Breast epithelium (tissue), 4 donors: ENCODE measurements at regions not wholly inside any gene's neighbourhood (a gene's known extent, or its start where the extent isn't known, plus 50 kb on each side); places are given as distances from the start of the nearest gene placed in this dataset.

Experiments used
- DNase-seq, 2 donors: peaks; one replicate each; pipeline ENCODE4 v3.0.0-alpha.2; 2019; ENCODE audit warnings: low spot score in 2 of 2
- H3K27ac ChIP-seq, 2 donors: fragments of 200-600 bp; sonication (generic) in 1 of 2; one replicate each; pipeline ENCODE4 v1.5.1; 2016 to 2019; ENCODE audit warnings: mild to moderate bottlenecking in 1 of 2
- H3K27me3 ChIP-seq, 2 donors: fragments of 200-600 bp; sonication (generic) in 1 of 2; one replicate each; pipeline versions ENCODE4 v1.5.1 to v1.6.0; 2017 to 2019; ENCODE audit warnings: control low read depth in 1 of 2, mild to moderate bottlenecking in 1 of 2
- H3K36me3 ChIP-seq: fragments of 200-600 bp; one replicate; pipeline ENCODE4 v1.5.1; 2019
- H3K4me1 ChIP-seq, 2 donors: fragments of 200-600 bp; sonication (generic); one replicate each; pipeline ENCODE4 v1.5.1; 2016 to 2019; ENCODE audit warnings: control low read depth in 1 of 2
- H3K4me3 ChIP-seq, 3 donors: fragments of 200-600 bp; sonication (generic); 1 replicate in 2 of 3; 2 replicates in 1 of 3; pipeline ENCODE4 v1.5.1; 2016 to 2019; ENCODE audit warnings: mild to moderate bottlenecking in 3 of 3, moderate library complexity in 2 of 3
- H3K9me3 ChIP-seq, 2 donors: fragments of 200-600 bp; sonication (generic) in 1 of 2; one replicate each; pipeline ENCODE4 v1.5.1; 2016 to 2019; ENCODE audit warnings: control low read depth in 1 of 2
- CTCF ChIP-seq, 3 donors: fragments of 450-650 bp; IDR thresholded peaks; one replicate each; pipeline ENCODE4 v1.5.1; 2016 to 2017; ENCODE audit warnings: antibody characterized with exemption in 3 of 3, mild to moderate bottlenecking in 3 of 3, moderate library complexity in 3 of 3
- POLR2A ChIP-seq: fragments of 450-650 bp; IDR thresholded peaks from one replicate; pipeline ENCODE4 v1.6.1; 2016; ENCODE audit warnings: antibody characterized with exemption, mild to moderate bottlenecking, moderate library complexity
- POLR2AphosphoS5 ChIP-seq, 3 donors: sonication (generic); formaldehyde crosslinking; IDR thresholded peaks; one replicate each; pipeline ENCODE4 v1.6.1; 2017; ENCODE audit warnings: antibody characterized with exemption in 3 of 3
- intact Hi-C: fragments of 100-400 bp; cut with DNase I; formaldehyde crosslinking; loops from one replicate; pipeline ENCODE4 v1.15.1; 2023; ENCODE audit warnings: low total_unique reads

GRCh38 chr1:4518621-4519020, 135.8 kb upstream of the AJAP1 start:
- H3K27ac ChIP-seq = no peak overlapping the region
- peaks cover 0 to 5% of the 10 kb centered on the region in 2 donors for H3K27me3 ChIP-seq
- no peaks in the 10 kb centered on the region for H3K36me3 ChIP-seq
- H3K4me3 ChIP-seq = no peak overlapping the region
- intact Hi-C loops = no loop called here
- TF ChIP-seq CTCF (IDR thresholded peaks at IDR 0.05) = no peak
- TF ChIP-seq POLR2AphosphoS5 (IDR thresholded peaks at IDR 0.05) = no peak
- no peak for TF ChIP-seq POLR2A
- H3K4me1 ChIP-seq = no peaks in the 10 kb centered on the region
- no peaks in the 10 kb centered on the region for H3K9me3 ChIP-seq
- DNase-seq = no peak

- Histone ChIP-seq H3K36me3 (no peaks in the 10 kb centered on the region), H3K27me3 (peaks cover 0 to 6% of the 10 kb centered on the region in 2 donors)
- intact Hi-C loops = no loop called here
Observed at GRCh38 chr1:4519954-4520353, 134.5 kb upstream of the AJAP1 start.

GRCh38 chr1:4523551-4523950, 130.9 kb upstream of the AJAP1 start:
- H3K4me3 ChIP-seq = no peak overlapping the region
- peaks cover 0 to 23% of the 10 kb centered on the region in 2 donors for H3K27me3 ChIP-seq
- no peaks in the 10 kb centered on the region for H3K9me3 ChIP-seq
- no peak for DNase-seq
- H3K27ac ChIP-seq = no peak overlapping the region
- TF ChIP-seq CTCF (IDR thresholded peaks at IDR 0.05) = no peak
- TF ChIP-seq POLR2A = no peak
- no peak for TF ChIP-seq POLR2AphosphoS5 (IDR thresholded peaks at IDR 0.05)
- intact Hi-C loops = no loop called here
- no peaks in the 10 kb centered on the region for H3K4me1 ChIP-seq
- H3K36me3 ChIP-seq = no peaks in the 10 kb centered on the region

More at GRCh38 chr1:4519954-4520353, 134.5 kb upstream of the AJAP1 start:
- TF ChIP-seq CTCF (IDR thresholded peaks at IDR 0.05) (no peak), POLR2A (no peak), POLR2AphosphoS5 (IDR thresholded peaks at IDR 0.05) (no peak)
- no peak overlapping the region for H3K4me3 ChIP-seq
- no peaks in the 10 kb centered on the region for H3K9me3 ChIP-seq
- no peak overlapping the region for H3K27ac ChIP-seq
- H3K4me1 ChIP-seq = no peaks in the 10 kb centered on the region
- no peak for DNase-seq

- H3K4me1 ChIP-seq = no peaks in the 10 kb centered on the region
- TF ChIP-seq POLR2AphosphoS5 (IDR thresholded peaks at IDR 0.05) (no peak), POLR2A (no peak), CTCF (IDR thresholded peaks at IDR 0.05) (no peak)
- H3K9me3 ChIP-seq = no peaks in the 10 kb centered on the region
- intact Hi-C loops = no loop called here
- no peaks in the 10 kb centered on the region for H3K36me3 ChIP-seq
- H3K4me3 ChIP-seq = no peak overlapping the region
- H3K27me3 ChIP-seq = peaks cover 0 to 41% of the 10 kb centered on the region in 2 donors
- no peak for DNase-seq
- H3K27ac ChIP-seq = no peak overlapping the region
Observed at GRCh38 chr1:4526747-4527146, 127.7 kb upstream of the AJAP1 start.

GRCh38 chr1:4527819-4528218, 126.6 kb upstream of the AJAP1 start:
- Histone ChIP-seq H3K4me3 (peak overlapping the region in 1 of 3 donors; percentile 2), H3K9me3 (no peaks in the 10 kb centered on the region), H3K36me3 (no peaks in the 10 kb centered on the region), H3K27me3 (peaks cover 0 to 46% of the 10 kb centered on the region in 2 donors), H3K27ac (no peak overlapping the region), H3K4me1 (no peaks in the 10 kb centered on the region)
- intact Hi-C loops = no loop called here
- DNase-seq = no peak
- TF ChIP-seq POLR2AphosphoS5 (IDR thresholded peaks at IDR 0.05) (no peak), POLR2A (no peak), CTCF (IDR thresholded peaks at IDR 0.05) (no peak)
